A204.1 (cell line): ENCODE measurements at regions not wholly inside any gene's neighbourhood (a gene's known extent, or its start where the extent isn't known, plus 50 kb on each side); places are given as distances from the start of the nearest gene placed in this dataset.

Experiments used
- FAIRE-seq: peaks from 2 replicates; lab custom pipeline; 2012; peaks lifted over from hg19 to GRCh38; lab: Jason Lieb, UNC

DNA sequence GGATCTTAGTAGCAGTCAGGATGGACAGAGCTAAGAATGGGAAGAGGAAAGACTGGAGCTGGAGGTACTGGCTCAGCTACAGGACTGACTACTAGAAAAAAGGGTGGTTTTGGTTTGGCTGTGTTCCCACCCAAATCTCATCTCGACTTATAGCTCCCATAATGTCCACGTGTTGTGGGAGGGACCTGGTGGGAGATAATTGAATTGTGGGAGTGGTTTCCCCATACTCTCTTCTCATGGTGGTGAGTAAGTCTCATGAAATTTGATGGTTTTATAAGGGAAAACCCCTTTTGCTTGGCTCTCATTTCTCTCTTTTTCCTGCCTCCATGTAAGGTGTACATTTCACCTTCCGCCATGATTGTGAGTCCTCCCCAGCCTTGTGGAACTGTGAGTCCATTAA, 466.5 kb upstream of the DEPDC1 start:
- no peak for FAIRE-seq

DNA sequence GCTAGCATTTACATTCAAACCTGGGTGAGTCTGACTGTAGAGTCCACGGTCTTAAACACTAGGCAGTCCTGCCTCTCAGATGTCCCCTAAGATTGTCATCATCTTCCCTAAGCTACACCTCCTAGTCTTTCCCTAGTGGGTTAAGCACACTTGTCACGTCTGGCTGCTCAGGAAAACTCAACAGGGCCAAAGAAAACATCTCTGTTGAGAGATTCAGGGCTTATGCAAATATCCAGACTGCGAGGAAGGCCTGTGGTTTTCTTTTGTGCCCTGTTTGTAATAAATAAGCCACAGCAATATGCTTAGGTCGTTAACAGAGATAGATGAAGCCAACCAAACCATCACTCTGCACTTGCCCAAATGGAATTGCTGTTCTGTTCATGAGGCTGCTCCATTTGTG, 472.6 kb upstream of the DEPDC1 start:
- no peak for FAIRE-seq

- FAIRE-seq: no peak
These were observed 473.7 kb upstream of the DEPDC1 start for GRCh38 chr1:68970571-68970970.

DNA sequence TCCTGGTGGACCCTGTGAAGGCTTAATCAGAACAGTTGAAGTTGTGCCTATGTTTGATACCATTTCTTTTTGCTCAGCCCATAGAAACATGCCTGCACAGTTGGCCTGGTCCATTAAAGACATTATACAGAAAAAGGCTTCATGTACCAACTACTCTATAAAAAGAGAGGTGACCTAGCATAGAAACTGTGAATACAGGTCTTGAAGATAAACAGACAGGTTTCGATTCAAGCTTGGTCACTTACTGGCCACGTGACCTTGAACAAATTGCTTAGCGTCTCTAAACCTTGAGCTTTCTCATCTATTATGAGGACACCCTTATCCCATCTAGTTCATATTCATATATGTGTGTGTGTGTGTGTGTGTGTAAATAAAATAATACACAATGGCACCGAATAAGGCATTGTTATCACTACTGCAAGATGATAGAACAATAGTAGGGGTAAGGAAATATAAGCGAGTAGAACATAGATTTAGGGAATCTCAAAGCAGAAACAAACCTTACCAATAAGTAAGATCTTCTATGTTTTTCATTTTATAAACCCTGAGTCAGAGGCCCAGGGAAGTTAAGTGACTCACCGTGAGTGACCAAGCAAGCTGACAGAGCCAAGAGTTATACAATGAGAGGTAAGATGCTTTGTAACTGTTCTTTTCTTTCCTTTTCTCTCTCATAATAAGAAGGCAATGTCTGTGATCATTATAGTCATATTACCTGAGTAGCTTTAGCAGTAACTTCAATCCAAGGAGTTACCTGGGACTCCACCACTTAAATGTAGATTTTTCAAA, 476.8 kb upstream of the DEPDC1 start:
- FAIRE-seq: no peak

- no peak for FAIRE-seq
These were observed 477.6 kb upstream of the DEPDC1 start for GRCh38 chr1:68974447-68974846.

DNA sequence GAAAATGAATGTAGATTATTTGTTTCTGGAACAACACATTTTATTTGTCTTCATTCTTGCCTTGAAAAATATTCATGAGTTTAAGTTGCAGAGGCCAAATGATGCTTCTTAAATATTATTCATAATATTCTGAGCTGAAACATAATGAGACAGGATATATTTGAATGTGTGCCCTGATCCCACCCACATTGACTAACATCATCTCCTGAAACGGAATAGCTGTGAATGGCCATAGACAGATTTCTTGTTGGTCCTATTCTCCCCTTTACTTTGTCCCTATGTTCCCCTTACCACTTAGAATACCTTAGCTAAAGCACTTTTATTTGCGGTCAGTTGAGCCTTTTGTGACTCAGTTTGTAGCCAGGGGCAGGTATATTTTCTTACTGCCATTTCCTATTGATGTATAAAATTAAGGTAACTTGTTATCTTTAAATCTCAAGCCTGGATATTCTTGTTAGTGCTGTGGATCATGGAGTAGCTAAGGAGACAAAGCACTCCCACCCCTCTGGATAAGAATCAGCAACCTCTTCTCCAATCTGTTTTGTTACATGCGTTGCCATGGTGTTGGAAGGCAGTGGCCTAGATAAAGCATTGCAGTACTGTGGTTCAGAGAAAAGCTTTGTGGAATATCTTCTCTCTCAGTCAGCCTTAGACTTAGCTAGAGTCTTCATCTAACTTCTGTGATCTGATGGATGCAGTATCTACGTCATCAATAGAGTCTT, 478.5 kb upstream of the DEPDC1 start:
- FAIRE-seq: no peak

- FAIRE-seq: no peak
These were observed 480.2 kb upstream of the DEPDC1 start for GRCh38 chr1:68976916-68977610.

- FAIRE-seq: no peak
These were observed 483.0 kb upstream of the DEPDC1 start for GRCh38 chr1:68979891-68980290.

- no peak for FAIRE-seq
These were observed 487.4 kb upstream of the DEPDC1 start for GRCh38 chr1:68984289-68984688.

- no peak for FAIRE-seq
These were observed 497.2 kb upstream of the DEPDC1 start for GRCh38 chr1:68994096-68994495.

GRCh38 chr1:69016468-69016867, 519.6 kb upstream of the DEPDC1 start:
- no peak for FAIRE-seq

DNA sequence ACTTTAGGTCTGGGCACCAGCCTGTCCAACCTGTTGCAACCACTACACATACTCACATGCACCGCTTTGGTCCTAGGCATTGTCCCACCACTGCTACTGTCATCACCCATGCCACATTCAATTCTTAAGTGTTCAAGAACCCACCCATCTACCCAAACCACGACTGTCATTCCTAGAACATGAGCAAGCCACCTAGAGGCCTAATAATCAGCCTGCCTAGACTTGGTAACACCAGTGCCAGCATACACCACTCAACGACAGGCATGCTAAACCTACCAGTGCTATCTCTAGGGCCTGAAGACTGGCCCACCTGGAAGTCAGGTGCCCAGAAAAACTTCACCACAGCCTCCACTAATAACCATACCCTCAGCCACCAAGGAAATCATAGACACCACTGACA, 532.8 kb upstream of the DEPDC1 start:
- no peak for FAIRE-seq

- no peak for FAIRE-seq
These were observed 529.3 kb upstream of the LRRC7 start for GRCh38 chr1:69038379-69038778.

DNA sequence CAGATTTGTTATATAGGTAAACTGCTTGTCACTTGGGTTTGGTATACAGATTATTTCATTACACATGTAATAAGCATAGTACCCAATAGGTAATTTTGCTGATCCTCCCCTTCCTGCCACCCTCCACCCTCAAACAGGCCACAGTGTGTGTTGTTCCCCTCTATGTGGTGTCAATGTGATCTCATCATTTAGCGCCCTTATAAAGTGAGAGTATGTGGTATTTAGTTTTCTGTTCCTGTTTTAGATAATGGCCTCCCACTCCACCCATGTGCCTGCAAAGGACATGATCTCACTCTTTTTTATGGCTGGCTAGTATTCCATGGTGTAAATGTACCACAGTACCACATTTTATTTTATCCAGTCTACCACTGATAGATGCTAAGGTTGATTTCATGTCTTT, 522.1 kb upstream of the LRRC7 start:
- FAIRE-seq: no peak

DNA sequence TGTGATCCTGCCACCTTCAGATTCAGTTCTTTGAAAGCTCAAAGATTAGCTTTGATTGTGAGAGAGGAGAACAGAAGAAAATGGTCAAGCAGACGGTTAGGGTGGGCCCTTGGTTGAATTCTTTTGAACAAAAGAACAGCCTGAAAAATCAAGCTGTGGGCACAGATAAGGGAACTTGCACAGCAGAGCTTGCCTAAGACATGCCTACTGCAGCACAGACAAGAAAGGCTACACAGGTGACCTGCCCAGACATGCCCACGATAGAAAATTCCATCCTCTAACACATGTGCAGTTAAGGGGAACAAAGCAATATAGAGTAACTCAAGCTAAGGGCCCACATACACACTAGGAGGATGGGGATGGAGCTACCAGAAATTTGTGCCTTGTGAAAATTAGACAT, 512.5 kb upstream of the LRRC7 start:
- FAIRE-seq: no peak

DNA sequence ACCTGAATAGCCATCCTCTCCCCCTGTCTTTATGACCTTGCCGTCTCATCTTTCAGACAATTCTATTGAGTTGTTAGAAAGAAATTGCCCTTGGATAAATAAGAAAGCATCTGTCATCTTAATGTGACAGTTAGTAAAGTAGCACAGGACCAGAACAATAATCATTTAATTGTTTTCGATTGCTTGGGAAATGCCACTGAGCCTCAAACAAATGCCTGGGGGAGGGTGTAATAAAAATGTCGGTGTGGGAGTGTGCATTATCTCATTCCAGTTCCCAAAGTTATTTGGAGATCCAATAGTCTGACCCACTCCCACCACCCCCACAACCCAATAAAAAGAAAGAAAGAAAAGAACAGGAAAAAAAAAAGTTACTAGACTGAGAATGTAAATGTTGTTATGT, 509.3 kb upstream of the LRRC7 start:
- no peak for FAIRE-seq

DNA sequence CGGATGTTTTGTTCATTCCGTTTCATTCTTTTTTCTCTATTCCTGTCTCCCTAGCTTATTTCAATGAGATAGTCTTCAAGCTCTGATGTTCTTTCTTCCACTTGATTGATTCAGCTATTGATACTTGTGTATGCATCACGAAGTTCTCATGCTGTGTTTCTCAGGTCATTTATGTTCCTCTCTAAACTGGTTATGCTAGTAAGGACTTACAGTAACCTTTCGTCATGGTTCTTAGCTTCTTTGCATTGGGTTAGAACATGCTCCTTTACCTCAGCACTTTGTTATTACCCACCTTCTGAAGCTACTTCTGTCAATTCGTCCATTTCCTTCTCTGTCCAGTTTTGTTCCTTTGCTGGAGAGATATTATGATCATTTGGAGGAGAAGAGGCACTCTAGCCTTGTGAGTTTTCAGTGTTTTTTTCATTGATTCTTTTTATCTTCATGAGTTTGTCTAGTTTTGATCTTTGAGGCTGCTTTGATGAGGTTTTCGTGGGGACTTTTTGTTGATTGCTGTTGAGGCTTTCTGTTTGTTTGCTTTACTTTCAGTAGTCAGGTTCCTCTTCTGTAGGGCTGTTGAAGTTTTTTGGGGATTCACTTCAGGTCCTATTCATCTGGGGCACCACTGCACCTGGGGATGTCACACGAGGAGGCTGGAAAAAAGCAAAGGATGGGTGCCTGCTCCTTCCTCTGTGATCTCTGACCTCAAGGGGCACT, 496.9 kb upstream of the LRRC7 start:
- FAIRE-seq: no peak

- no peak for FAIRE-seq
These were observed 494.5 kb upstream of the LRRC7 start for GRCh38 chr1:69073176-69073575.

DNA sequence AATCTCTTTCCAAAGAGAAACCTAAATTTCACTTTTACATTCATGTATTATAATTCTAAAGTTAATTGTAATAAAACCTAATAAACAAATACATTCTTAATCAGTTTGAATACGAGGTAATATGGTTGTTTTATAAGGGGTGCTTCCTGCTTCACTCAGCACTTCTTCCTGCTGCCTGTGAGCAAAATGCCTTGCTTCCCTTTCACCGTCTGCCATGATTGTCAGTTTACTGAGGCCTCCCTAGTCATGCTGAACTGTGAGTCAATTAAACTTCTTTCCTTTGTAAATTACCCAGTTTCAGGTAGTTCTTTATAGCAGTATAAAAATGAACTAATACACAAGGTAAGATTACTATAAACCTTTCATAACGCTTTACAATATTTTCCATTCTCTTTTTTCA, 491.1 kb upstream of the LRRC7 start:
- FAIRE-seq: no peak

DNA sequence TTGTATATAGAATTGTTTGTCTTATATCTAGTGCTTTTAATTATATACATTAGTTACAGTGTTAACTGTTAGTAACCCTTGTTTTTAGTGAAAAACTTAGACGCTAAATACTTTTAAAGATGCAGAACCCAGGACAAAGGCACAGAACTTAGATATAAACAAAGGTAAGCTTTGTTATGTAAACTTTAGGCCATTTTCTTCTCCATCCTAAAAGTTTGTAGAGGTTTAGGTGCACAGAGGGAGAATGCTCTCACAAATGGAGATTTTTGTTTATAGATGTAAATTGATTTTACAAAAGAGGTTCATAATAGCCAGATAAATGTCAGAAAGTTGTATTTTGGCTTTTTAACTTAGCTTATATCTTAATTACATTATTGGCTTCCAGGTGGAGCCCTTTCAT, 490.5 kb upstream of the LRRC7 start:
- FAIRE-seq: no peak

- FAIRE-seq: no peak
These were observed 490.1 kb upstream of the LRRC7 start for GRCh38 chr1:69077633-69078032.

- FAIRE-seq: no peak
These were observed 486.1 kb upstream of the LRRC7 start for GRCh38 chr1:69081668-69082067.

- no peak for FAIRE-seq
These were observed 485.4 kb upstream of the LRRC7 start for GRCh38 chr1:69082312-69082711.
